GM12874 (cell line): ENCODE measurements at regions not wholly inside any gene's neighbourhood (a gene's known extent, or its start where the extent isn't known, plus 50 kb on each side); places are given as distances from the start of the nearest gene placed in this dataset.

ENCODE experiments used
- CTCF ChIP-seq: IDR thresholded peaks from 2 replicates; pipeline ENCODE4 v1.5.1; 2011; ENCODE audit warnings: low read depth, mild to moderate bottlenecking, control low read depth, low read length, moderate library complexity; ENCODE audit not compliant: insufficient read depth

- no peak for TF ChIP-seq CTCF
These were observed 224.7 kb upstream of the GRAMD2B start for GRCh38 chr5:126198531-126198930.

- TF ChIP-seq CTCF, result no peak
These were observed 223.7 kb upstream of the GRAMD2B start for GRCh38 chr5:126199467-126199866.

GRCh38 chr5:126208691-126209090, 214.5 kb upstream of the GRAMD2B start:
- no peak for TF ChIP-seq CTCF

- TF ChIP-seq CTCF, result no peak
These were observed 212.3 kb upstream of the GRAMD2B start for GRCh38 chr5:126210955-126211354.

GRCh38 chr5:126219616-126220015, 203.6 kb upstream of the GRAMD2B start:
- TF ChIP-seq CTCF, result no peak

- no peak for TF ChIP-seq CTCF
These were observed 202.5 kb upstream of the GRAMD2B start for GRCh38 chr5:126220725-126221124.

GRCh38 chr5:126228934-126229333, 194.3 kb upstream of the GRAMD2B start:
- no peak for TF ChIP-seq CTCF

GRCh38 chr5:126233256-126233655, 190.0 kb upstream of the GRAMD2B start:
- no peak for TF ChIP-seq CTCF
